HG03135 (cell line): ENCODE measurements at regions not wholly inside any gene's neighbourhood (a gene's known extent, or its start where the extent isn't known, plus 50 kb on each side); places are given as distances from the start of the nearest gene placed in this dataset.
A peak's percentile ranks its signal among the peaks of the same experiment; 100 is the strongest.
"Not testable (repeated sequence)": the region's sequence is repeated elsewhere in the genome, so short reads cannot be mapped to it uniquely, and the experiment has no call there.

Experiments used
- ATAC-seq: cut with Tn5 transposase; IDR thresholded peaks from one replicate; pipeline ENCODE4 v1.9.1; 2021; ENCODE audit warnings: mild to moderate bottlenecking, moderate library complexity; ENCODE audit not compliant: unreplicated experiment

- no peak for ATAC-seq
Measured at GRCh38 chr13:95388420-95389079, 87.3 kb upstream of the ABCC4 start.

GRCh38 chr13:95391362-95391761 lies 90.1 kb upstream of the ABCC4 start:
- ATAC-seq = no peak

GRCh38 chr13:95391785-95392184 lies 90.5 kb upstream of the ABCC4 start:
- ATAC-seq = no peak

GRCh38 chr13:95392597-95392996 lies 91.3 kb upstream of the ABCC4 start:
- ATAC-seq = no peak

GRCh38 chr13:95403349-95404140 lies 102.3 kb upstream of the ABCC4 start:
- no peak for ATAC-seq

- peak; percentile 85 for ATAC-seq
Measured at GRCh38 chr13:95404141-95404882, 103.1 kb upstream of the ABCC4 start.

- no peak for ATAC-seq
Measured at GRCh38 chr13:95406176-95406575, 104.9 kb upstream of the ABCC4 start.

- no peak for ATAC-seq
Measured at GRCh38 chr13:95411428-95412040, 110.3 kb upstream of the ABCC4 start.

- ATAC-seq = no peak
Measured at GRCh38 chr13:95418946-95419345, 117.7 kb upstream of the ABCC4 start.

- no peak for ATAC-seq
Measured at GRCh38 chr13:95420501-95420900, 119.2 kb upstream of the ABCC4 start.

- ATAC-seq = no peak
Measured at GRCh38 chr13:95426631-95427030, 125.4 kb upstream of the ABCC4 start.

- ATAC-seq = not testable (repeated sequence)
Measured at GRCh38 chr13:95430525-95430924, 122.0 kb upstream of the CLDN10 start.

- ATAC-seq = no peak
Measured at GRCh38 chr13:95432141-95432540, 120.4 kb upstream of the CLDN10 start.

GRCh38 chr13:95433537-95433936 lies 119.0 kb upstream of the CLDN10 start:
- ATAC-seq = no peak

- ATAC-seq = no peak
Measured at GRCh38 chr13:95434111-95434510, 118.4 kb upstream of the CLDN10 start.

GRCh38 chr13:95437561-95437960 lies 115.0 kb upstream of the CLDN10 start:
- no peak for ATAC-seq

- ATAC-seq = no peak
Measured at GRCh38 chr13:95438297-95438696, 114.2 kb upstream of the CLDN10 start.

- ATAC-seq = no peak
Measured at GRCh38 chr13:95440441-95441088, 112.0 kb upstream of the CLDN10 start.

- ATAC-seq = no peak
Measured at GRCh38 chr13:95441326-95441725, 111.2 kb upstream of the CLDN10 start.

- ATAC-seq = no peak
Measured at GRCh38 chr13:95444006-95444730, 108.4 kb upstream of the CLDN10 start.
